ENCODE measurements at regions not wholly inside any gene's neighbourhood (a gene's known extent, or its start where the extent isn't known, plus 50 kb on each side); places are given as distances from the start of the nearest gene placed in this dataset.

DNA sequence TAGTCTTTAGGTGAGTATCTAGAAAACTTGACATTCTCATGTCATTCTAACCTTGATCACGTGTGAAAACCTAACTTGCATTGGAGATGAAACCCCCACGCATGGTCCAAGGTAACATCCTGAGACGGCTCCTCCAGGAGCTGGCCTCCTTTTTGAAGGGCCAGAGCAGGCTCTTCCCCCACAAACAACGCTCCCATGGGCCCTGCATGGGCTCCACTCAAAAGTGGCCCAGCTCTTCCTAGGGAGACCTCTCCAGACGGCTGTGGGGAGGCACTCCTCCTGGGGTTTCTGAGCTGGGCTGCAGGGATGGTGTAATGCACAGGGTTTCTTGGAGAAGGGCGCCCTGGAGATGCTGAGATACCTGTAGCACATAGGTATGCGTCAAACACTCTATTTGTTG lies 296.2 kb upstream of the IRX1 start:
- no peaks in the 10 kb centered on the region for H3K4me1 Mint-ChIP-seq
- Histone ChIP-seq H3K4me3 (replicated peaks in 1 of 3; ENCODE audit: low read depth in 2 of 3, low read length in 3 of 3) (no peak overlapping the region), H2AFZ (ENCODE audit: insufficient read depth, low read depth, low read length, poor library complexity, severe bottlenecking) (no peak overlapping the region), H3K36me3 (replicated peaks in 1 of 2; ENCODE audit: control insufficient read depth in 1 of 2, insufficient read depth in 2 of 2, low read length in 2 of 2) (no peaks in the 10 kb centered on the region), H3K9ac (ENCODE audit: insufficient read depth, low read length, poor library complexity, severe bottlenecking) (no peak overlapping the region), H3K9me3 (replicated peaks in 1 of 2; ENCODE audit: control insufficient read depth in 1 of 2, insufficient read depth in 1 of 2, low read length in 2 of 2) (peaks cover 6% of the 10 kb centered on the region in 2 donors), H3K4me2 (replicated peaks; ENCODE audit: extremely low read depth, low read length, poor library complexity, severe bottlenecking) (no peak overlapping the region), H3K27ac (ENCODE audit: low read depth in 1 of 2, low read length in 2 of 2) (no peak overlapping the region), H3K4me1 (ENCODE audit: control insufficient read depth in 1 of 2, insufficient read depth in 2 of 2, low read length in 2 of 2) (no peaks in the 10 kb centered on the region), H4K20me1 (ENCODE audit: insufficient read depth, low read length) (no peaks in the 10 kb centered on the region), H3K27me3 (ENCODE audit: control insufficient read depth in 2 of 2, insufficient read depth in 2 of 2, low read length in 2 of 2) (no peaks in the 10 kb centered on the region), H3K79me2 (ENCODE audit: insufficient read depth, low read length) (no peaks in the 10 kb centered on the region)
- DNase-seq: no peak
- intact Hi-C loops (cut with micrococcal nuclease): no loop called here
- H3K4me3 Mint-ChIP-seq: no peak overlapping the region
- H3K9me3 Mint-ChIP-seq: peaks cover 0 to 19% (median 2%) of the 10 kb centered on the region in 7 donors
- peaks cover 0 to 7% (median 0%) of the 10 kb centered on the region in 3 donors for H3K27me3 Mint-ChIP-seq (ENCODE audit: low read depth in 3 of 3)
- TF ChIP-seq, protein P1, sequence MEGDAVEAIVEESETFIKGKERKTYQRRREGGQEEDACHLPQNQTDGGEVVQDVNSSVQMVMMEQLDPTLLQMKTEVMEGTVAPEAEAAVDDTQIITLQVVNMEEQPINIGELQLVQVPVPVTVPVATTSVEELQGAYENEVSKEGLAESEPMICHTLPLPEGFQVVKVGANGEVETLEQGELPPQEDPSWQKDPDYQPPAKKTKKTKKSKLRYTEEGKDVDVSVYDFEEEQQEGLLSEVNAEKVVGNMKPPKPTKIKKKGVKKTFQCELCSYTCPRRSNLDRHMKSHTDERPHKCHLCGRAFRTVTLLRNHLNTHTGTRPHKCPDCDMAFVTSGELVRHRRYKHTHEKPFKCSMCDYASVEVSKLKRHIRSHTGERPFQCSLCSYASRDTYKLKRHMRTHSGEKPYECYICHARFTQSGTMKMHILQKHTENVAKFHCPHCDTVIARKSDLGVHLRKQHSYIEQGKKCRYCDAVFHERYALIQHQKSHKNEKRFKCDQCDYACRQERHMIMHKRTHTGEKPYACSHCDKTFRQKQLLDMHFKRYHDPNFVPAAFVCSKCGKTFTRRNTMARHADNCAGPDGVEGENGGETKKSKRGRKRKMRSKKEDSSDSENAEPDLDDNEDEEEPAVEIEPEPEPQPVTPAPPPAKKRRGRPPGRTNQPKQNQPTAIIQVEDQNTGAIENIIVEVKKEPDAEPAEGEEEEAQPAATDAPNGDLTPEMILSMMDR (IDR thresholded peaks at IDR 0.05): no peak
- H3K36me3 Mint-ChIP-seq: no peaks in the 10 kb centered on the region
- H3K27ac Mint-ChIP-seq: no peak overlapping the region
- WGBS (ENCODE audit: insufficient coverage): 92% methylated on average over 3 of the region's 7 CpGs

DNA sequence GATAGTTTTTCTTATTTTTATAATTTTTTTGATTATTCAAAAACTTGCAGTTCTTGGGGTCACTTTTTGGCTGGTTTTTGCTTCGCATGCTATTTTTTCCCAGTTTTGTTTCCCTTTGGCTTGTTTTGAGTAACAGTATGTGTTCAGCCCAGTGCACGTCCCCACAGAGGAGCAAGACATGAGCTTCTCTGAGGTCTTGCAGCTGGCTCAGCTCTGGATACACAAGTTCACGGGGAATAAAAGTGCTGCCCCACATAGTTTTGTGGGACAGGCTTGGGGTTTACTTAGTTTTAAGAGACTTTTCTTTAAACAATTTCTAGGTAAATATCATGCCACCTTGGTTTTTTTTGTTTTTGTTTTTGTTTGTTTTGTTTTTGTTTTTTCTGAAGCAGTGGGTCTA lies 297.8 kb upstream of the IRX1 start:
- H3K9me3 Mint-ChIP-seq: peaks cover 1 to 16% (median 7%) of the 10 kb centered on the region in 7 donors
- no peaks in the 10 kb centered on the region for H3K4me1 ChIP-seq (ENCODE audit: control insufficient read depth in 1 of 2, insufficient read depth in 2 of 2, low read length in 2 of 2)
- WGBS (ENCODE audit: insufficient coverage): 88% methylated on average over 2 of the region's 3 CpGs
- H3K36me3 Mint-ChIP-seq: no peaks in the 10 kb centered on the region
- H3K27me3 ChIP-seq (ENCODE audit: control insufficient read depth in 2 of 2, insufficient read depth in 2 of 2, low read length in 2 of 2): no peaks in the 10 kb centered on the region
- H3K9me3 ChIP-seq (replicated peaks in 1 of 2; ENCODE audit: control insufficient read depth in 1 of 2, insufficient read depth in 1 of 2, low read length in 2 of 2): peaks cover 6 to 14% of the 10 kb centered on the region in 2 donors
- H3K4me3 ChIP-seq (replicated peaks in 1 of 3; ENCODE audit: low read depth in 2 of 3, low read length in 3 of 3): no peak overlapping the region
- no peaks in the 10 kb centered on the region for H3K36me3 ChIP-seq (replicated peaks in 1 of 2; ENCODE audit: control insufficient read depth in 1 of 2, insufficient read depth in 2 of 2, low read length in 2 of 2)
- no peak overlapping the region for H3K4me3 Mint-ChIP-seq
- intact Hi-C loops (cut with micrococcal nuclease): no loop called here
- no peaks in the 10 kb centered on the region for H4K20me1 ChIP-seq (ENCODE audit: insufficient read depth, low read length)
- no peak for DNase-seq
- H3K79me2 ChIP-seq (ENCODE audit: insufficient read depth, low read length): no peaks in the 10 kb centered on the region
- no peaks in the 10 kb centered on the region for H3K4me1 Mint-ChIP-seq
- H3K9ac ChIP-seq (ENCODE audit: insufficient read depth, low read length, poor library complexity, severe bottlenecking): no peak overlapping the region
- no peak overlapping the region for H3K4me2 ChIP-seq (replicated peaks; ENCODE audit: extremely low read depth, low read length, poor library complexity, severe bottlenecking)
- TF ChIP-seq, protein P1 (IDR thresholded peaks at IDR 0.05): no peak
- H3K27ac Mint-ChIP-seq: no peak overlapping the region
- no peak overlapping the region for H3K27ac ChIP-seq (ENCODE audit: low read depth in 1 of 2, low read length in 2 of 2)
- peaks cover 0 to 7% (median 0%) of the 10 kb centered on the region in 3 donors for H3K27me3 Mint-ChIP-seq (ENCODE audit: low read depth in 3 of 3)
- no peak overlapping the region for H2AFZ ChIP-seq (ENCODE audit: insufficient read depth, low read depth, low read length, poor library complexity, severe bottlenecking)
